ENCODE measurements at regions not wholly inside any gene's neighbourhood (a gene's known extent, or its start where the extent isn't known, plus 50 kb on each side); places are given as distances from the start of the nearest gene placed in this dataset.

DNA sequence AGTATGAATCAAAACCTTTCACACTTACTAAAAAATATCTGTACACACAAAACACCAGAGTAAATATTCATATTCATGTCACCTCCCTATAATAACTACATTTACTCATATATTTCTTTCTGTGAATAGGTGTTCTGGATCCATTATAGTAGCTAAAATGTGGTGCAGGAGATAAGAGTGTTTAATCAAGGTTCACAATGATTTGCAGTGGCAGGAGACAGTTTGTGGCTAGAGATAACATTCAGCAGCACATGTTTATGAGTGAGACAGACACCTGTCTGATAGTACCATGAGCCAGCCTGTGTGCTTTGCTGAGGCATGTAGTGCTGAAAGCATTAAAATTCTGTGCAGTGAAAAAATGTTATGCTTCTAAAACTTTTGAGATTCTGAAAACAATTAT, 410.3 kb downstream of the SRGAP2C start:
- TF ChIP-seq SP1 (CRISPR knock-in tag; conservative IDR thresholded peaks at IDR 0.05) (no peak), JUN (CRISPR knock-in tag; IDR thresholded peaks at IDR 0.05) (no peak), FOXK1 (CRISPR knock-in tag; IDR thresholded peaks at IDR 0.05) (no peak), FOXP1 (CRISPR knock-in tag; IDR thresholded peaks at IDR 0.05; ENCODE audit: borderline replicate concordance) (no peak), TCF7 (CRISPR knock-in tag; IDR thresholded peaks at IDR 0.05; ENCODE audit: low read depth) (no peak), MAX (CRISPR knock-in tag; IDR thresholded peaks at IDR 0.05) (no peak), HMGA2 (CRISPR knock-in tag; IDR thresholded peaks at IDR 0.05) (no peak), NFYB (CRISPR knock-in tag; conservative IDR thresholded peaks at IDR 0.05; ENCODE audit: low read depth) (no peak), CREB1 (CRISPR knock-in tag; IDR thresholded peaks at IDR 0.05) (no peak), TEAD4 (CRISPR knock-in tag; IDR thresholded peaks at IDR 0.05) (no peak), ESRRA (CRISPR knock-in tag; IDR thresholded peaks at IDR 0.05; ENCODE audit: borderline replicate concordance) (no peak)
- TF ChIP-seq, protein P1, sequence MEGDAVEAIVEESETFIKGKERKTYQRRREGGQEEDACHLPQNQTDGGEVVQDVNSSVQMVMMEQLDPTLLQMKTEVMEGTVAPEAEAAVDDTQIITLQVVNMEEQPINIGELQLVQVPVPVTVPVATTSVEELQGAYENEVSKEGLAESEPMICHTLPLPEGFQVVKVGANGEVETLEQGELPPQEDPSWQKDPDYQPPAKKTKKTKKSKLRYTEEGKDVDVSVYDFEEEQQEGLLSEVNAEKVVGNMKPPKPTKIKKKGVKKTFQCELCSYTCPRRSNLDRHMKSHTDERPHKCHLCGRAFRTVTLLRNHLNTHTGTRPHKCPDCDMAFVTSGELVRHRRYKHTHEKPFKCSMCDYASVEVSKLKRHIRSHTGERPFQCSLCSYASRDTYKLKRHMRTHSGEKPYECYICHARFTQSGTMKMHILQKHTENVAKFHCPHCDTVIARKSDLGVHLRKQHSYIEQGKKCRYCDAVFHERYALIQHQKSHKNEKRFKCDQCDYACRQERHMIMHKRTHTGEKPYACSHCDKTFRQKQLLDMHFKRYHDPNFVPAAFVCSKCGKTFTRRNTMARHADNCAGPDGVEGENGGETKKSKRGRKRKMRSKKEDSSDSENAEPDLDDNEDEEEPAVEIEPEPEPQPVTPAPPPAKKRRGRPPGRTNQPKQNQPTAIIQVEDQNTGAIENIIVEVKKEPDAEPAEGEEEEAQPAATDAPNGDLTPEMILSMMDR (IDR thresholded peaks at IDR 0.05), result no peak
